ENCODE measurements at regions not wholly inside any gene's neighbourhood (a gene's known extent, or its start where the extent isn't known, plus 50 kb on each side); places are given as distances from the start of the nearest gene placed in this dataset.

DNA sequence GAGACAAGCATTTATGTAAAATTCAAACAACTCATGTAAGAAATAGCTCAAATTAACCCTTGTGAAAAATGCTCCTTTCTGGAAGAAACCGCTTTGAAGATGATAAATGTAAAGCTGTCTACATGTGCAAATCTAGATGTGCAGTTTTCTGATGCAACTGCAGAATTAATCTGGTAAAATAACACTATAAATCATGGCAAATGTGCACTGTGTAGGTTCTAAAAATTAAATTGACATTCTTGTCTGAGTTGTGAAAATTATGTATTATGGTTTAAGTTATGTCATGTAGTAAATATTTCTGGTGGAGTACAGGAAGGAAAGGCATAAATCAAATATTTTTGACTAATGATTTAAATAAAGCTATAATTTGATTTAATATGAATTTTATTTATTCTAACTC is 678.1 kb upstream of the SEMA6D start:
- WGBS (ENCODE audit: low lambda C conversion rate) = 7% methylated on average over 1 of the region's 1 CpG
- H3K9ac ChIP-seq (ENCODE audit: insufficient read depth, low read depth, low read length) = no peak overlapping the region
- no peaks in the 10 kb centered on the region for H4K20me1 ChIP-seq (ENCODE audit: insufficient read depth, low read length)
- H2AFZ ChIP-seq (ENCODE audit: low read length) = no peak overlapping the region
- no TSS peak for BruUV-seq (replicated peaks)
- no peaks in the 10 kb centered on the region for H3K4me1 ChIP-seq (ENCODE audit: insufficient read depth, low read length)
- CTCF ChIA-PET (ENCODE audit: low intra/inter-chr PET ratio, low total read pairs) = no interaction called here
- intact Hi-C loops (cut with micrococcal nuclease; ENCODE audit: unreplicated experiment) = no loop called here
- no peak overlapping the region for H3K4me3 ChIP-seq (replicated peaks in 1 of 3; ENCODE audit: insufficient read depth in 1 of 3, low read depth in 2 of 3, low read length in 3 of 3)
- ATAC-seq = no peak
- H3K36me3 ChIP-seq (replicated peaks in 1 of 2; ENCODE audit: control insufficient read depth in 1 of 2, insufficient read depth in 2 of 2, low read length in 2 of 2) = no peaks in the 10 kb centered on the region
- peaks cover 88% of the 10 kb centered on the region for H3K9me3 ChIP-seq (ENCODE audit: low read length)
- POLR2A ChIA-PET = no interaction called here
- H3K4me2 ChIP-seq (ENCODE audit: low read depth, low read length) = no peak overlapping the region
- FAIRE-seq = no peak
- no peak overlapping the region for H3K27ac ChIP-seq (ENCODE audit: extremely low read length, insufficient read depth, low read length)
- in situ Hi-C loops (cut with HindIII; ENCODE audit: extremely low pct_ligation_motif_present, low pct_unique_long_range_greater_than_20kb) = no loop called here
- H3K27me3 ChIP-seq (ENCODE audit: control insufficient read depth in 1 of 2, insufficient read depth in 2 of 2, low read length in 2 of 2) = no peaks in the 10 kb centered on the region
- no peak for DNase-seq (ENCODE audit: low spot score)
- no peaks in the 10 kb centered on the region for H3K79me2 ChIP-seq (ENCODE audit: insufficient read depth, low read length)
- TF ChIP-seq, protein P1, sequence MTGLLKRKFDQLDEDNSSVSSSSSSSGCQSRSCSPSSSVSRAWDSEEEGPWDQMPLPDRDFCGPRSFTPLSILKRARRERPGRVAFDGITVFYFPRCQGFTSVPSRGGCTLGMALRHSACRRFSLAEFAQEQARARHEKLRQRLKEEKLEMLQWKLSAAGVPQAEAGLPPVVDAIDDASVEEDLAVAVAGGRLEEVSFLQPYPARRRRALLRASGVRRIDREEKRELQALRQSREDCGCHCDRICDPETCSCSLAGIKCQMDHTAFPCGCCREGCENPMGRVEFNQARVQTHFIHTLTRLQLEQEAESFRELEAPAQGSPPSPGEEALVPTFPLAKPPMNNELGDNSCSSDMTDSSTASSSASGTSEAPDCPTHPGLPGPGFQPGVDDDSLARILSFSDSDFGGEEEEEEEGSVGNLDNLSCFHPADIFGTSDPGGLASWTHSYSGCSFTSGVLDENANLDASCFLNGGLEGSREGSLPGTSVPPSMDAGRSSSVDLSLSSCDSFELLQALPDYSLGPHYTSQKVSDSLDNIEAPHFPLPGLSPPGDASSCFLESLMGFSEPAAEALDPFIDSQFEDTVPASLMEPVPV (CRISPR knock-in tag; IDR thresholded peaks at IDR 0.05) = no peak
- no peak for TF ChIP-seq ZNF33B (CRISPR knock-in tag; IDR thresholded peaks at IDR 0.05)
- TF ChIP-seq, protein P2, sequence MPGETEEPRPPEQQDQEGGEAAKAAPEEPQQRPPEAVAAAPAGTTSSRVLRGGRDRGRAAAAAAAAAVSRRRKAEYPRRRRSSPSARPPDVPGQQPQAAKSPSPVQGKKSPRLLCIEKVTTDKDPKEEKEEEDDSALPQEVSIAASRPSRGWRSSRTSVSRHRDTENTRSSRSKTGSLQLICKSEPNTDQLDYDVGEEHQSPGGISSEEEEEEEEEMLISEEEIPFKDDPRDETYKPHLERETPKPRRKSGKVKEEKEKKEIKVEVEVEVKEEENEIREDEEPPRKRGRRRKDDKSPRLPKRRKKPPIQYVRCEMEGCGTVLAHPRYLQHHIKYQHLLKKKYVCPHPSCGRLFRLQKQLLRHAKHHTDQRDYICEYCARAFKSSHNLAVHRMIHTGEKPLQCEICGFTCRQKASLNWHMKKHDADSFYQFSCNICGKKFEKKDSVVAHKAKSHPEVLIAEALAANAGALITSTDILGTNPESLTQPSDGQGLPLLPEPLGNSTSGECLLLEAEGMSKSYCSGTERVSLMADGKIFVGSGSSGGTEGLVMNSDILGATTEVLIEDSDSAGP (CRISPR knock-in tag; IDR thresholded peaks at IDR 0.05; ENCODE audit: borderline replicate concordance) = no peak
- TF ChIP-seq, protein P3, sequence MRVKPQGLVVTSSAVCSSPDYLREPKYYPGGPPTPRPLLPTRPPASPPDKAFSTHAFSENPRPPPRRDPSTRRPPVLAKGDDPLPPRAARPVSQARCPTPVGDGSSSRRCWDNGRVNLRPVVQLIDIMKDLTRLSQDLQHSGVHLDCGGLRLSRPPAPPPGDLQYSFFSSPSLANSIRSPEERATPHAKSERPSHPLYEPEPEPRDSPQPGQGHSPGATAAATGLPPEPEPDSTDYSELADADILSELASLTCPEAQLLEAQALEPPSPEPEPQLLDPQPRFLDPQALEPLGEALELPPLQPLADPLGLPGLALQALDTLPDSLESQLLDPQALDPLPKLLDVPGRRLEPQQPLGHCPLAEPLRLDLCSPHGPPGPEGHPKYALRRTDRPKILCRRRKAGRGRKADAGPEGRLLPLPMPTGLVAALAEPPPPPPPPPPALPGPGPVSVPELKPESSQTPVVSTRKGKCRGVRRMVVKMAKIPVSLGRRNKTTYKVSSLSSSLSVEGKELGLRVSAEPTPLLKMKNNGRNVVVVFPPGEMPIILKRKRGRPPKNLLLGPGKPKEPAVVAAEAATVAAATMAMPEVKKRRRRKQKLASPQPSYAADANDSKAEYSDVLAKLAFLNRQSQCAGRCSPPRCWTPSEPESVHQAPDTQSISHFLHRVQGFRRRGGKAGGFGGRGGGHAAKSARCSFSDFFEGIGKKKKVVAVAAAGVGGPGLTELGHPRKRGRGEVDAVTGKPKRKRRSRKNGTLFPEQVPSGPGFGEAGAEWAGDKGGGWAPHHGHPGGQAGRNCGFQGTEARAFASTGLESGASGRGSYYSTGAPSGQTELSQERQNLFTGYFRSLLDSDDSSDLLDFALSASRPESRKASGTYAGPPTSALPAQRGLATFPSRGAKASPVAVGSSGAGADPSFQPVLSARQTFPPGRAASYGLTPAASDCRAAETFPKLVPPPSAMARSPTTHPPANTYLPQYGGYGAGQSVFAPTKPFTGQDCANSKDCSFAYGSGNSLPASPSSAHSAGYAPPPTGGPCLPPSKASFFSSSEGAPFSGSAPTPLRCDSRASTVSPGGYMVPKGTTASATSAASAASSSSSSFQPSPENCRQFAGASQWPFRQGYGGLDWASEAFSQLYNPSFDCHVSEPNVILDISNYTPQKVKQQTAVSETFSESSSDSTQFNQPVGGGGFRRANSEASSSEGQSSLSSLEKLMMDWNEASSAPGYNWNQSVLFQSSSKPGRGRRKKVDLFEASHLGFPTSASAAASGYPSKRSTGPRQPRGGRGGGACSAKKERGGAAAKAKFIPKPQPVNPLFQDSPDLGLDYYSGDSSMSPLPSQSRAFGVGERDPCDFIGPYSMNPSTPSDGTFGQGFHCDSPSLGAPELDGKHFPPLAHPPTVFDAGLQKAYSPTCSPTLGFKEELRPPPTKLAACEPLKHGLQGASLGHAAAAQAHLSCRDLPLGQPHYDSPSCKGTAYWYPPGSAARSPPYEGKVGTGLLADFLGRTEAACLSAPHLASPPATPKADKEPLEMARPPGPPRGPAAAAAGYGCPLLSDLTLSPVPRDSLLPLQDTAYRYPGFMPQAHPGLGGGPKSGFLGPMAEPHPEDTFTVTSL (CRISPR knock-in tag; IDR thresholded peaks at IDR 0.05; ENCODE audit: borderline replicate concordance) = no peak
- no peak for TF ChIP-seq ZNF274 (CRISPR knock-in tag; IDR thresholded peaks at IDR 0.05)
- TF ChIP-seq HES4 (CRISPR knock-in tag; IDR thresholded peaks at IDR 0.05; ENCODE audit: borderline replicate concordance) = no peak
- TF ChIP-seq, protein P4, sequence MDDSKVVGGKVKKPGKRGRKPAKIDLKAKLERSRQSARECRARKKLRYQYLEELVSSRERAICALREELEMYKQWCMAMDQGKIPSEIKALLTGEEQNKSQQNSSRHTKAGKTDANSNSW (CRISPR knock-in tag; IDR thresholded peaks at IDR 0.05; ENCODE audit: borderline replicate concordance) = no peak
- TF ChIP-seq, protein P5, sequence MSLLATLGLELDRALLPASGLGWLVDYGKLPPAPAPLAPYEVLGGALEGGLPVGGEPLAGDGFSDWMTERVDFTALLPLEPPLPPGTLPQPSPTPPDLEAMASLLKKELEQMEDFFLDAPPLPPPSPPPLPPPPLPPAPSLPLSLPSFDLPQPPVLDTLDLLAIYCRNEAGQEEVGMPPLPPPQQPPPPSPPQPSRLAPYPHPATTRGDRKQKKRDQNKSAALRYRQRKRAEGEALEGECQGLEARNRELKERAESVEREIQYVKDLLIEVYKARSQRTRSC (CRISPR knock-in tag; IDR thresholded peaks at IDR 0.05; ENCODE audit: low read depth) = no peak
- TF ChIP-seq ZNF546 (CRISPR knock-in tag; conservative IDR thresholded peaks at IDR 0.05) = no peak
- TF ChIP-seq AGO1 (IDR thresholded peaks at IDR 0.05; ENCODE audit: low read depth, low read length, poor library complexity, severe bottlenecking) = no peak
- TF ChIP-seq ZNF792 (CRISPR knock-in tag; IDR thresholded peaks at IDR 0.05) = no peak
- TF ChIP-seq, protein P6, sequence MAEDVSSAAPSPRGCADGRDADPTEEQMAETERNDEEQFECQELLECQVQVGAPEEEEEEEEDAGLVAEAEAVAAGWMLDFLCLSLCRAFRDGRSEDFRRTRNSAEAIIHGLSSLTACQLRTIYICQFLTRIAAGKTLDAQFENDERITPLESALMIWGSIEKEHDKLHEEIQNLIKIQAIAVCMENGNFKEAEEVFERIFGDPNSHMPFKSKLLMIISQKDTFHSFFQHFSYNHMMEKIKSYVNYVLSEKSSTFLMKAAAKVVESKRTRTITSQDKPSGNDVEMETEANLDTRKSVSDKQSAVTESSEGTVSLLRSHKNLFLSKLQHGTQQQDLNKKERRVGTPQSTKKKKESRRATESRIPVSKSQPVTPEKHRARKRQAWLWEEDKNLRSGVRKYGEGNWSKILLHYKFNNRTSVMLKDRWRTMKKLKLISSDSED (CRISPR knock-in tag; IDR thresholded peaks at IDR 0.05) = no peak
